Natural killer cell (primary cell): ENCODE measurements at regions not wholly inside any gene's neighbourhood (a gene's known extent, or its start where the extent isn't known, plus 50 kb on each side); places are given as distances from the start of the nearest gene placed in this dataset.

Experiments
- ATAC-seq, 3 donors: fragments of 150-1000 bp in 2 of 3; fragments of 200-7000 bp in 1 of 3; cut with Tn5 transposase; 1 replicate in 1 of 3; 2 replicates in 2 of 3; pipeline ENCODE4 v1.10.0; 2021; ENCODE audit warnings: mild to moderate bottlenecking in 2 of 3, moderate library complexity in 2 of 3
- DNase-seq, 2 donors: peaks; one replicate each; pipeline versions ENCODE4 v3.0.0 to v3.0.0-alpha.2; 2013 to 2021; ENCODE audit warnings: mixed read lengths in 1 of 2
- H3K27ac ChIP-seq: one replicate; pipeline ENCODE4 v1.5.1; 2013; ENCODE audit warnings: mild to moderate bottlenecking, low read length
- H3K27me3 ChIP-seq: one replicate; pipeline ENCODE4 v1.6.1; 2013; ENCODE audit warnings: low read length; ENCODE audit not compliant: control insufficient read depth, insufficient read depth
- H3K36me3 ChIP-seq: one replicate; pipeline ENCODE4 v1.6.1; 2013; ENCODE audit warnings: low read length; ENCODE audit not compliant: control insufficient read depth, insufficient read depth
- H3K4me1 ChIP-seq: one replicate; pipeline ENCODE4 v1.6.1; 2013; ENCODE audit warnings: low read length; ENCODE audit not compliant: control insufficient read depth, insufficient read depth
- H3K4me3 ChIP-seq: one replicate; pipeline ENCODE4 v1.5.1; 2013; ENCODE audit warnings: low read length
- H3K9me3 ChIP-seq: one replicate; pipeline ENCODE4 v1.6.1; 2013; ENCODE audit warnings: low read length; ENCODE audit not compliant: control insufficient read depth, insufficient read depth
- H3K27ac Mint-ChIP-seq, 2 donors: one replicate each; pipeline ENCODE4 v1.8.0; 2022; ENCODE audit warnings: mild to moderate bottlenecking in 2 of 2, mixed read lengths in 2 of 2, moderate library complexity in 1 of 2
- H3K27me3 Mint-ChIP-seq, 2 donors: one replicate each; pipeline ENCODE4 v1.8.0; 2022; ENCODE audit warnings: low read depth in 2 of 2, mixed read lengths in 2 of 2
- H3K36me3 Mint-ChIP-seq: one replicate; pipeline ENCODE4 v1.8.0; 2022; ENCODE audit warnings: mixed read lengths
- H3K4me1 Mint-ChIP-seq, 2 donors: one replicate each; pipeline ENCODE4 v1.8.0; 2022; ENCODE audit warnings: mixed read lengths in 2 of 2
- H3K4me3 Mint-ChIP-seq: one replicate; pipeline ENCODE4 v1.8.0; 2022; ENCODE audit warnings: mild to moderate bottlenecking, moderate library complexity, mixed read lengths
- H3K9me3 Mint-ChIP-seq, 2 donors: one replicate each; pipeline ENCODE4 v1.8.0; 2022; ENCODE audit warnings: mixed read lengths in 2 of 2
- WGBS: methylation state at CpG from one replicate; pipeline ENCODE4 v1.1.7; 2013; ENCODE audit warnings: missing lambda C conversion rate; ENCODE audit not compliant: insufficient coverage; 5-methylcytosine and 5-hydroxymethylcytosine counted together
- intact Hi-C: fragments of 100-400 bp; cut with micrococcal nuclease; formaldehyde crosslinking; loops from one replicate; pipeline ENCODE4 v1.14.2; 2022
- TF ChIP-seq, protein P1 (sequence below): fragments of 200-600 bp; IDR thresholded peaks from one replicate; pipeline ENCODE4 v1.8.0; 2022; ENCODE audit warnings: antibody characterized with exemption

DNA sequence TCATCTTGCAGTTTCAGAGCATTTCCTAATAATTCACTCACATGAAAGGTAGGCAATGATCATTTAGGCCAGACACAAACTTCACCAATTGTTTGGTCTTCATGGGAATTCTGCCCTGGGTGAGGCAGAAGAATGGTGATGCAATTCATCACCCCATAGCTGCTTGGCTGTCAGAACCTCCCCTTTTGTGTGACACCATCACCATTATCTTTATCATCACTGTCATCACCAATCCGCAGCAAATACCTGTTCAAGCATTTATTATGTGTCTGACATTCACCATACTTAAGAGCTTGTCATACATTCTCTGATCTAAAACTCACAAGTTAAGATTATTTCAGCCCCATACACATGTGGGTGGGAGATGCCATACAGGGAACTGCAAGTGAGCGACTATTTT, 799.5 kb upstream of the LRRN3 start:
- Histone ChIP-seq H3K36me3 (no peaks in the 10 kb centered on the region), H3K4me1 (no peaks in the 10 kb centered on the region), H3K27me3 (no peaks in the 10 kb centered on the region), H3K27ac (no peak overlapping the region), H3K9me3 (no peaks in the 10 kb centered on the region), H3K4me3 (no peak overlapping the region)
- Mint-ChIP-seq H3K4me1 (no peaks in the 10 kb centered on the region), H3K9me3 (peaks cover 10 to 18% of the 10 kb centered on the region in 2 donors), H3K27ac (no peak overlapping the region), H3K27me3 (no peaks in the 10 kb centered on the region), H3K4me3 (no peak overlapping the region), H3K36me3 (peaks cover 4% of the 10 kb centered on the region)
- WGBS: 100% methylated on average over 1 of the region's 2 CpGs
- TF ChIP-seq, protein P1, sequence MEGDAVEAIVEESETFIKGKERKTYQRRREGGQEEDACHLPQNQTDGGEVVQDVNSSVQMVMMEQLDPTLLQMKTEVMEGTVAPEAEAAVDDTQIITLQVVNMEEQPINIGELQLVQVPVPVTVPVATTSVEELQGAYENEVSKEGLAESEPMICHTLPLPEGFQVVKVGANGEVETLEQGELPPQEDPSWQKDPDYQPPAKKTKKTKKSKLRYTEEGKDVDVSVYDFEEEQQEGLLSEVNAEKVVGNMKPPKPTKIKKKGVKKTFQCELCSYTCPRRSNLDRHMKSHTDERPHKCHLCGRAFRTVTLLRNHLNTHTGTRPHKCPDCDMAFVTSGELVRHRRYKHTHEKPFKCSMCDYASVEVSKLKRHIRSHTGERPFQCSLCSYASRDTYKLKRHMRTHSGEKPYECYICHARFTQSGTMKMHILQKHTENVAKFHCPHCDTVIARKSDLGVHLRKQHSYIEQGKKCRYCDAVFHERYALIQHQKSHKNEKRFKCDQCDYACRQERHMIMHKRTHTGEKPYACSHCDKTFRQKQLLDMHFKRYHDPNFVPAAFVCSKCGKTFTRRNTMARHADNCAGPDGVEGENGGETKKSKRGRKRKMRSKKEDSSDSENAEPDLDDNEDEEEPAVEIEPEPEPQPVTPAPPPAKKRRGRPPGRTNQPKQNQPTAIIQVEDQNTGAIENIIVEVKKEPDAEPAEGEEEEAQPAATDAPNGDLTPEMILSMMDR: no peak
- DNase-seq (no peak), ATAC-seq (no peak)
- intact Hi-C loops: no loop called here

- Mint-ChIP-seq H3K27ac (no peak overlapping the region), H3K27me3 (no peaks in the 10 kb centered on the region), H3K9me3 (peaks cover 10 to 31% of the 10 kb centered on the region in 2 donors), H3K4me1 (no peaks in the 10 kb centered on the region), H3K36me3 (peaks cover 9% of the 10 kb centered on the region), H3K4me3 (no peak overlapping the region)
- intact Hi-C loops: no loop called here
- TF ChIP-seq, protein P1: no peak
- Histone ChIP-seq H3K27ac (no peak overlapping the region), H3K4me3 (no peak overlapping the region), H3K36me3 (no peaks in the 10 kb centered on the region), H3K4me1 (no peaks in the 10 kb centered on the region), H3K27me3 (no peaks in the 10 kb centered on the region), H3K9me3 (no peaks in the 10 kb centered on the region)
- ATAC-seq: no peak
- 63% methylated on average over 1 of the region's 1 CpG for WGBS
- no peak for DNase-seq
These were observed 794.6 kb upstream of the LRRN3 start for GRCh38 chr7:110296321-110296720.

GRCh38 chr7:110307776-110308175, 783.2 kb upstream of the LRRN3 start:
- Mint-ChIP-seq H3K9me3 (peaks cover 22 to 35% of the 10 kb centered on the region in 2 donors), H3K4me3 (no peak overlapping the region), H3K27ac (no peak overlapping the region), H3K4me1 (no peaks in the 10 kb centered on the region), H3K27me3 (no peaks in the 10 kb centered on the region), H3K36me3 (no peaks in the 10 kb centered on the region)
- H3K4me3 ChIP-seq: no peak overlapping the region
- TF ChIP-seq, protein P1: no peak
- intact Hi-C loops: loop anchor here (10.0 kb wide), 1 partner anchor 63 kb away; no protein-coding TSS in a partner anchor
- no peaks in the 10 kb centered on the region for H3K27me3 ChIP-seq
- ATAC-seq (no peak), DNase-seq (no peak)
- 100% methylated on average over 1 of the region's 1 CpG for WGBS
- peaks cover 5% of the 10 kb centered on the region for H3K9me3 ChIP-seq
- H3K27ac ChIP-seq: no peak overlapping the region
- H3K4me1 ChIP-seq: no peaks in the 10 kb centered on the region
- no peaks in the 10 kb centered on the region for H3K36me3 ChIP-seq

GRCh38 chr7:110308791-110309190, 782.1 kb upstream of the LRRN3 start:
- TF ChIP-seq, protein P1: no peak
- DNase-seq (no peak), ATAC-seq (no peak)
- no peaks in the 10 kb centered on the region for H3K27me3 ChIP-seq
- Mint-ChIP-seq H3K4me1 (no peaks in the 10 kb centered on the region), H3K36me3 (no peaks in the 10 kb centered on the region), H3K4me3 (no peak overlapping the region), H3K27ac (no peak overlapping the region), H3K9me3 (peaks cover 27 to 39% of the 10 kb centered on the region in 2 donors), H3K27me3 (no peaks in the 10 kb centered on the region)
- H3K36me3 ChIP-seq: no peaks in the 10 kb centered on the region
- 79% methylated on average over 5 of the region's 5 CpGs for WGBS
- H3K4me3 ChIP-seq: no peak overlapping the region
- H3K27ac ChIP-seq: no peak overlapping the region
- intact Hi-C loops: loop anchor here (10.0 kb wide), 1 partner anchor 64 kb away; no protein-coding TSS in a partner anchor
- peaks cover 5% of the 10 kb centered on the region for H3K9me3 ChIP-seq
- no peaks in the 10 kb centered on the region for H3K4me1 ChIP-seq
